Heart left ventricle (tissue), 13 donors: ENCODE measurements at regions not wholly inside any gene's neighbourhood (a gene's known extent, or its start where the extent isn't known, plus 50 kb on each side); places are given as distances from the start of the nearest gene placed in this dataset.

Source experiments
- CTCF ChIP-seq, 12 donors: fragments of 200-600 bp; sonication (generic) in 4 of 12; IDR thresholded peaks; one replicate each; pipeline versions ENCODE4 v1.5.0 to v1.8.0; 2018 to 2022; ENCODE audit warnings: antibody characterized with exemption in 12 of 12, mild to moderate bottlenecking in 5 of 12
- POLR2A ChIP-seq, 2 donors: fragments of 450-650 bp; IDR thresholded peaks; one replicate each; pipeline ENCODE4 v1.6.1; 2017; ENCODE audit warnings: antibody characterized with exemption in 2 of 2, mild to moderate bottlenecking in 2 of 2, moderate library complexity in 2 of 2
- donor health status: ischemic (EF 13 %, LVEDD 7.1; RV severe dilation, severe dysfunction).
- donor health status: DM: no; HTN: yes; CAD: no.
- donor health status: DM: no; HTN: no; CAD: no.
- donor health status: ischemic (EF 25% LVEDD 6.9; RV normal size, moderate dysfunction).
- donor health status: ischemic (EF 25% LVEDD 5.7; RV mildly dilated, moderate dysfunction).
- donor health status: ischemic (EF 35%, LVEDD 5.7; RV mildly dilated, moderate dysfunction).
- donor health status: nonischemic (EF 11% LVEDD 7.7; RV severe dilation, severe dysfunction).
- donor health status: DM: yes; HTN: yes; CAD: no.
- donor health status: PGD.
- donor health status: ischemic (EF 29% LVEDD 5.4; RV normal size, mild dysfunction).
- donor health status: nonischemic (EF 23%, LVEDD 6.1; RV moderate dilation, normal function).

- TF ChIP-seq CTCF (IDR thresholded peaks at IDR 0.05): no peak
- TF ChIP-seq POLR2A (IDR thresholded peaks at IDR 0.05): no peak
Measured at GRCh38 chr5:29252390-29252789, 1941.1 kb upstream of the CDH6 start.
